ENCODE measurements at regions not wholly inside any gene's neighbourhood (a gene's known extent, or its start where the extent isn't known, plus 50 kb on each side); places are given as distances from the start of the nearest gene placed in this dataset.

DNA sequence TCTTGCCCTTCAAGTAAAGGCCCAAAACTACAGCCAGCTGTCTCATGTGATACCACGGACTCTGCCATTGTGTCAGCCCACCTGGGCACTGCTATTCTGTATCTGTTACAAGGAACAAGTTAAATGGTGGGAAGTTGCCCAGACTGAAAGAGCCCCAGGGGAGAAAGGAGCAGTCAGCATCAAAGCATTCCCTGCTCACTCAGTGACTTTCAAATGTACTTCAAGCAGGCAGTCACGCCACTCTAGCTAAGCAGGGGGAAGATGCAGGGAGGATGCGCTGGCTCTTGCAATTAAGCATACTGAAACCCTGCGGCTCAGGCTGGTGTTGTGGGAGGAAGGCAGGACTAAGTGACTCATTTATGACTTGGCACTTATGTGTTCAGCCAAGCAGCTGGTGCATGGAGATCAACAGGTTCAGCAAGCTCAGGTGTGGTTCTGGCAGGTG, 1249.6 kb downstream of the TYW1 start:
- Histone ChIP-seq H3K36me3 (no peaks in the 10 kb centered on the region), H3K27ac (no peak overlapping the region), H3K27me3 (no peaks in the 10 kb centered on the region), H3K4me3 (no peak overlapping the region), H3K9me3 (no peaks in the 10 kb centered on the region), H3K4me1 (ENCODE audit: insufficient read depth) (no peaks in the 10 kb centered on the region)
- no peak for TF ChIP-seq POLR2A (IDR thresholded peaks at IDR 0.05)
- TF ChIP-seq, protein P1, sequence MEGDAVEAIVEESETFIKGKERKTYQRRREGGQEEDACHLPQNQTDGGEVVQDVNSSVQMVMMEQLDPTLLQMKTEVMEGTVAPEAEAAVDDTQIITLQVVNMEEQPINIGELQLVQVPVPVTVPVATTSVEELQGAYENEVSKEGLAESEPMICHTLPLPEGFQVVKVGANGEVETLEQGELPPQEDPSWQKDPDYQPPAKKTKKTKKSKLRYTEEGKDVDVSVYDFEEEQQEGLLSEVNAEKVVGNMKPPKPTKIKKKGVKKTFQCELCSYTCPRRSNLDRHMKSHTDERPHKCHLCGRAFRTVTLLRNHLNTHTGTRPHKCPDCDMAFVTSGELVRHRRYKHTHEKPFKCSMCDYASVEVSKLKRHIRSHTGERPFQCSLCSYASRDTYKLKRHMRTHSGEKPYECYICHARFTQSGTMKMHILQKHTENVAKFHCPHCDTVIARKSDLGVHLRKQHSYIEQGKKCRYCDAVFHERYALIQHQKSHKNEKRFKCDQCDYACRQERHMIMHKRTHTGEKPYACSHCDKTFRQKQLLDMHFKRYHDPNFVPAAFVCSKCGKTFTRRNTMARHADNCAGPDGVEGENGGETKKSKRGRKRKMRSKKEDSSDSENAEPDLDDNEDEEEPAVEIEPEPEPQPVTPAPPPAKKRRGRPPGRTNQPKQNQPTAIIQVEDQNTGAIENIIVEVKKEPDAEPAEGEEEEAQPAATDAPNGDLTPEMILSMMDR (IDR thresholded peaks at IDR 0.05), result no peak
- no peak for TF ChIP-seq EP300 (IDR thresholded peaks at IDR 0.05)
- intact Hi-C loops (cut with DNase I), result no loop called here
- DNase-seq, result no peak
- WGBS, 3 donors, result 45 to 56% (median 50%) methylated on average over 4 of the region's 4 CpGs

DNA sequence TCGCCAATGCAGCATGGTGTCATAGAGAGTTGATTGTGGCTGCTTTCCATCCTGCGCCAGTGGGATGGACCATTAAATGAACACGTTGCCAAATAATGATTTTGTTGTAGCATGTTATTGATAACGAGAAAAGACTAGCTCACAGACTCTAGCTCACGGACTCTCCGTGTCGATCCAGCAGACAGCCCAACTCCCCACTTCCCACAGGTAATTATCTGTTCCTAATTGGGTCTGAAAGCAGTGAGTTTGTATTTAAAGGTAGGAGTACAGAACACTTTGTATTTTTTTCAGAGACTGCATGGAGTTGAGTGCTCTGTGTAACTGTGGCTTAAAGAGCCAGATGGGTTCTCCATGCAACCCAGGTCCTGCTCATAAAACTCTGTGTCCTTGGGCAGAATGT, 1250.5 kb downstream of the TYW1 start:
- no peak for DNase-seq
- intact Hi-C loops (cut with DNase I), result no loop called here
- no peaks in the 10 kb centered on the region for H3K9me3 ChIP-seq
- TF ChIP-seq, protein P1 (IDR thresholded peaks at IDR 0.05), result no peak
- TF ChIP-seq POLR2A (IDR thresholded peaks at IDR 0.05) (no peak), EP300 (IDR thresholded peaks at IDR 0.05) (no peak)
- no peak overlapping the region for H3K27ac ChIP-seq
- H3K4me1 ChIP-seq (ENCODE audit: insufficient read depth), result no peaks in the 10 kb centered on the region
- no peaks in the 10 kb centered on the region for H3K36me3 ChIP-seq
- no peak overlapping the region for H3K4me3 ChIP-seq
- WGBS, 3 donors, result 62 to 66% (median 63%) methylated on average over 7 of the region's 7 CpGs
- H3K27me3 ChIP-seq, result no peaks in the 10 kb centered on the region

DNA sequence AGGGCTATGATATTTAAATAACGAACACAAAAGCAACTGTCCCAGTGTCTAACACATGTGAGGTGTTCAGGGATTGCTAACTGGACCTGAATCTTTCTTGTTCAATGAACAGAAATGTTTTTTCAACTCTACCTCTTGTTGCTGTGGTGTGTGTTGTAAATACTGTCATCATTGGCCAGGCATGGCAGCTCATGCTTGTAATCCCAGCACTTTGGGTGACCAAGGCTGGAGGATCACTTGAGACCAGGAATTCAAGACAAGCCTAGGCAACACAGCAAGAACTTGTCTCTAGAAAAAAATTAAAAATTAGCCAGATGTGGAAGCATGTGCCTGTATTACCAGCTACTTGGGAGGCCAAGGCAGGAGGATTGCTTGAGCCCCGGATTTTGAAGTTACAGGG, 1250.9 kb downstream of the TYW1 start:
- DNase-seq, result no peak
- H3K27ac ChIP-seq, result no peak overlapping the region
- 50 to 82% (median 76%) methylated on average over 2 of the region's 2 CpGs for WGBS, 3 donors
- no peaks in the 10 kb centered on the region for H3K9me3 ChIP-seq
- TF ChIP-seq EP300 (IDR thresholded peaks at IDR 0.05), result no peak
- no peaks in the 10 kb centered on the region for H3K27me3 ChIP-seq
- no peaks in the 10 kb centered on the region for H3K4me1 ChIP-seq (ENCODE audit: insufficient read depth)
- H3K36me3 ChIP-seq, result no peaks in the 10 kb centered on the region
- intact Hi-C loops (cut with DNase I), result no loop called here
- no peak overlapping the region for H3K4me3 ChIP-seq

DNA sequence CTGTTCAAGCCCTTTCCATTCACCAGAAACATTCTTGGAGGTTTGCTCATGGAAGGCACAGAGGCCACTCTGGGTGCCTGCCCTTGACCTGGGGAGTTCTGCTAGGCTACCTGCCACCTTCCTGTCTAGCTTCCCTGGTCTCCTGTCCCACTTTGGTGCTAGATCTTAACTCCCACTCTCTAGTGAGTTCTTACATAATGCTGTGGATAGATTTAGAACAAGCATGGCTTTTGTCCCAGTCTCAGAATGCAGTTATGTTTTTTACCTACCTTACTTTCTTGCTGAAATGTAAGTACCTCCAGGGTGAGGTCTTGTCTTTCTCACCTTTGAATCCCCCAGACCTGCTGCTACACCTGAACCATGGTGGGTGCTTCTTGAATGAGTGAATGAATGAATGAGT, 1252.3 kb downstream of the TYW1 start:
- Histone ChIP-seq H3K36me3 (no peaks in the 10 kb centered on the region), H3K4me1 (ENCODE audit: insufficient read depth) (no peaks in the 10 kb centered on the region), H3K9me3 (no peaks in the 10 kb centered on the region), H3K27ac (no peak overlapping the region), H3K4me3 (no peak overlapping the region), H3K27me3 (no peaks in the 10 kb centered on the region)
- no peak for DNase-seq
- TF ChIP-seq, protein P1 (IDR thresholded peaks at IDR 0.05), result no peak
- TF ChIP-seq EP300 (IDR thresholded peaks at IDR 0.05), result no peak
- intact Hi-C loops (cut with DNase I), result no loop called here

DNA sequence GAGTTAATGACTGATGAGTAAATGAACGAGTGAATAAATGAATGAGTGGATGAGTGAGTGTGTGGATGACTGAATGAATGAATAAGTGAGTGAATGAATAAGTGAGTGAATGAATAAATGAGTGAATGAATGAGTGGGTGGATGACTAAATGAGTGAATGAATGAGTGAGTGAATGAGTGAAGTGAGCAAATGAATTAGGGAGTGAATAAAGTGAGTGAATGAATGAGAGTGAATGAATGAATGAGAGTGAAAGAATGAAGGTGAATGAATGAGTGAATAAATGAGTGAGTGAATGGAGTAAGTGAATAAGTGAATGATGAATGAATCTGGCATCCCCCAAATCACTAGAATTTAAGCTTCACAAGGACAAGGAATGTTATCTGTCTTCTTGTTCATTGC, 1253.0 kb downstream of the TYW1 start:
- H3K27me3 ChIP-seq, result no peaks in the 10 kb centered on the region
- H3K36me3 ChIP-seq, result no peaks in the 10 kb centered on the region
- 86 to 93% (median 88%) methylated on average over 1 of the region's 1 CpG for WGBS, 3 donors
- TF ChIP-seq, protein P1 (IDR thresholded peaks at IDR 0.05), result no peak
- TF ChIP-seq EP300 (IDR thresholded peaks at IDR 0.05), result no peak
- TF ChIP-seq POLR2A (IDR thresholded peaks at IDR 0.05), result no peak
- H3K9me3 ChIP-seq, result no peaks in the 10 kb centered on the region
- no peak overlapping the region for H3K4me3 ChIP-seq
- H3K27ac ChIP-seq, result no peak overlapping the region
- DNase-seq, result no peak
- intact Hi-C loops (cut with DNase I), result no loop called here
- H3K4me1 ChIP-seq (ENCODE audit: insufficient read depth), result no peaks in the 10 kb centered on the region

Data from ovary (tissue), 7 donors.